ENCODE measurements at regions not wholly inside any gene's neighbourhood (a gene's known extent, or its start where the extent isn't known, plus 50 kb on each side); places are given as distances from the start of the nearest gene placed in this dataset.

DNA sequence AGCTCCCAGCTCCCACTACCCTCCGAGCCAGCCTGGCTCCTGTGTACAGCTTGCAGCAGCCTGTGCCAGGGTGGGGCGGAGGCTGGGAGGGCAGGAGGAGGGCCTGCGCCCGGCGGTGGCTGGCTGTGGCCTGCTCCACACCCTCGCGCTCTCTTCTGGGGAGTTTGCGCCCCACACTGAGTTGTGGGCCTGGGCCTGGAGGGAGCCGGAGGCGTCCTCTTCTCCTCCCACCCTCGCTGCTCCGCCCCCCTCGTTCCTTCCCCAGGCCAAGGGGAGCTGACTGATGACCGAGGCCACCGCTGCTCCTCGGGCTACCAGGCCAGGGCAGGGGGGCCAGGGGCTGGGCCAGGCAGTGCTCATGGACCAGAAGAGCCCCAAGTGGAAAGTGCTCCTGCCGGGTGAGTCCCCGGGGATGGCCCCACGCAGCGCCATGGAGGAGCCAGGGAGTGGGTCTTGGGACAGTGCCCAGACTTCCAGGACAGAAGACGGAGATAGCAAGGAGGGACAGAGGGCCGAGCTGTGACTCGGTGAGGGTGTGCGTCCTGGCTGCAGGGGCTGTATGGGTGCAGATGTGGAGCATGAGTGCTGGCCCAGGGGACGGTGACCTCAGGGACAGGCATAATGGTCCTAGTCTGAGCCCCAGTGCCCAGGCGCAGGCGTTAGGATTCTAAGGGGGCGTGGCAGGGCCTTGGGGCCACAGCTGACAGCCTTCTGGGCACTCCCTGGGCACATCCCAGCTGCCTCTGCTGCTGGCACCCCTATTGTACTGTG is 242.1 kb upstream of the GSE1 start (continued):
- TF ChIP-seq ZNF335 (CRISPR knock-in tag; IDR thresholded peaks at IDR 0.05): no peak
- no peak for TF ChIP-seq NFKB2 (CRISPR knock-in tag; IDR thresholded peaks at IDR 0.05; ENCODE audit: borderline replicate concordance)
- TF ChIP-seq IRX3 (CRISPR knock-in tag; IDR thresholded peaks at IDR 0.05; ENCODE audit: borderline replicate concordance, low read depth): no peak
- TF ChIP-seq, protein P1, sequence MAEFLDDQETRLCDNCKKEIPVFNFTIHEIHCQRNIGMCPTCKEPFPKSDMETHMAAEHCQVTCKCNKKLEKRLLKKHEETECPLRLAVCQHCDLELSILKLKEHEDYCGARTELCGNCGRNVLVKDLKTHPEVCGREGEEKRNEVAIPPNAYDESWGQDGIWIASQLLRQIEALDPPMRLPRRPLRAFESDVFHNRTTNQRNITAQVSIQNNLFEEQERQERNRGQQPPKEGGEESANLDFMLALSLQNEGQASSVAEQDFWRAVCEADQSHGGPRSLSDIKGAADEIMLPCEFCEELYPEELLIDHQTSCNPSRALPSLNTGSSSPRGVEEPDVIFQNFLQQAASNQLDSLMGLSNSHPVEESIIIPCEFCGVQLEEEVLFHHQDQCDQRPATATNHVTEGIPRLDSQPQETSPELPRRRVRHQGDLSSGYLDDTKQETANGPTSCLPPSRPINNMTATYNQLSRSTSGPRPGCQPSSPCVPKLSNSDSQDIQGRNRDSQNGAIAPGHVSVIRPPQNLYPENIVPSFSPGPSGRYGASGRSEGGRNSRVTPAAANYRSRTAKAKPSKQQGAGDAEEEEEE (CRISPR knock-in tag; IDR thresholded peaks at IDR 0.05; ENCODE audit: borderline replicate concordance): no peak
- no peak for TF ChIP-seq MZF1 (CRISPR knock-in tag; IDR thresholded peaks at IDR 0.05; ENCODE audit: borderline replicate concordance)
- TF ChIP-seq MLLT10 (CRISPR knock-in tag; IDR thresholded peaks at IDR 0.05): no peak

DNA sequence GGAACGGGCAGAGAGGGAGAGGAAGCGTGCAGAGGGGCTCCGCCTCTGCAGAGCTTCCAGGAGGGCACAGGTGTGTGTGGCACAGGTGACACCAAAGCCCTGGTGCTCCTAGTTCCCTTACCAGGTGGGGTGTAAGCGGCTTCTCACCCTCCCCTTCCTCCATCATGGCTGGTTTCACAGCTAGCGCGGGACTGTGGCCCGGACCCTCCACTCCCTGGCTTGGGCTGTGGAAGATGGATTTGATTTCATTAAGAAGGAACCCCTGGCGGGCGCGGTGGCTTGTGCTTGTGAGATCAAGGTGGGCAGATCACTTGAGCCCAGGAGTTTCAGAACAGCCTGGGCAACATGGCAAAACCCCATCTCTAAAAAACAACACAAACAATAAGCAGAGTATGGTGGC is 241.2 kb upstream of the GSE1 start:
- POLR2A ChIA-PET: no interaction called here
- Histone ChIP-seq H2AFZ (ENCODE audit: low read length) (no peak overlapping the region), H3K4me1 (ENCODE audit: insufficient read depth, low read length) (no peaks in the 10 kb centered on the region), H3K4me3 (replicated peaks in 1 of 3; ENCODE audit: insufficient read depth in 1 of 3, low read depth in 2 of 3, low read length in 3 of 3) (no peak overlapping the region), H3K27me3 (ENCODE audit: control insufficient read depth in 1 of 2, insufficient read depth in 2 of 2, low read length in 2 of 2) (no peaks in the 10 kb centered on the region; a peak in 1 of 5 replicates), H3K79me2 (ENCODE audit: insufficient read depth, low read length) (no peaks in the 10 kb centered on the region), H3K9me3 (ENCODE audit: low read length) (no peaks in the 10 kb centered on the region), H3K4me2 (ENCODE audit: low read depth, low read length) (no peak overlapping the region), H3K36me3 (replicated peaks in 1 of 2; ENCODE audit: control insufficient read depth in 1 of 2, insufficient read depth in 2 of 2, low read length in 2 of 2) (no peaks in the 10 kb centered on the region), H3K27ac (ENCODE audit: extremely low read length, insufficient read depth, low read length) (no peak overlapping the region), H4K20me1 (ENCODE audit: insufficient read depth, low read length) (no peaks in the 10 kb centered on the region; the same call in 1 of the 2 replicates), H3K9ac (ENCODE audit: insufficient read depth, low read depth, low read length) (no peak overlapping the region)
- BruUV-seq (replicated peaks): no TSS peak
- in situ Hi-C loops (cut with HindIII; ENCODE audit: extremely low pct_ligation_motif_present, low pct_unique_long_range_greater_than_20kb): no loop called here
- intact Hi-C loops (cut with micrococcal nuclease; ENCODE audit: unreplicated experiment): no loop called here
- FAIRE-seq (no peak), DNase-seq (ENCODE audit: low spot score) (no peak), ATAC-seq (no peak)
- 89% methylated on average over 8 of the region's 10 CpGs for WGBS (ENCODE audit: low lambda C conversion rate)
- CTCF ChIA-PET (ENCODE audit: low intra/inter-chr PET ratio, low total read pairs): no interaction called here
- TF ChIP-seq, protein P2, sequence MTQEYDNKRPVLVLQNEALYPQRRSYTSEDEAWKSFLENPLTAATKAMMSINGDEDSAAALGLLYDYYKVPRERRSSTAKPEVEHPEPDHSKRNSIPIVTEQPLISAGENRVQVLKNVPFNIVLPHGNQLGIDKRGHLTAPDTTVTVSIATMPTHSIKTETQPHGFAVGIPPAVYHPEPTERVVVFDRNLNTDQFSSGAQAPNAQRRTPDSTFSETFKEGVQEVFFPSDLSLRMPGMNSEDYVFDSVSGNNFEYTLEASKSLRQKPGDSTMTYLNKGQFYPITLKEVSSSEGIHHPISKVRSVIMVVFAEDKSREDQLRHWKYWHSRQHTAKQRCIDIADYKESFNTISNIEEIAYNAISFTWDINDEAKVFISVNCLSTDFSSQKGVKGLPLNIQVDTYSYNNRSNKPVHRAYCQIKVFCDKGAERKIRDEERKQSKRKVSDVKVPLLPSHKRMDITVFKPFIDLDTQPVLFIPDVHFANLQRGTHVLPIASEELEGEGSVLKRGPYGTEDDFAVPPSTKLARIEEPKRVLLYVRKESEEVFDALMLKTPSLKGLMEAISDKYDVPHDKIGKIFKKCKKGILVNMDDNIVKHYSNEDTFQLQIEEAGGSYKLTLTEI (CRISPR knock-in tag; conservative IDR thresholded peaks at IDR 0.05): no peak
- TF ChIP-seq ZBTB3 (CRISPR knock-in tag; IDR thresholded peaks at IDR 0.05; ENCODE audit: borderline replicate concordance, low read depth): no peak
- TF ChIP-seq FOXM1 (CRISPR knock-in tag; IDR thresholded peaks at IDR 0.05): no peak
- no peak for TF ChIP-seq FOXJ3 (CRISPR knock-in tag; IDR thresholded peaks at IDR 0.05; ENCODE audit: borderline replicate concordance)
- no peak for TF ChIP-seq SIN3A (IDR thresholded peaks at IDR 0.05; ENCODE audit: borderline replicate concordance, low read depth, low read length)
- TF ChIP-seq BRD4 (CRISPR knock-in tag; IDR thresholded peaks at IDR 0.05): no peak
- TF ChIP-seq, protein P3, sequence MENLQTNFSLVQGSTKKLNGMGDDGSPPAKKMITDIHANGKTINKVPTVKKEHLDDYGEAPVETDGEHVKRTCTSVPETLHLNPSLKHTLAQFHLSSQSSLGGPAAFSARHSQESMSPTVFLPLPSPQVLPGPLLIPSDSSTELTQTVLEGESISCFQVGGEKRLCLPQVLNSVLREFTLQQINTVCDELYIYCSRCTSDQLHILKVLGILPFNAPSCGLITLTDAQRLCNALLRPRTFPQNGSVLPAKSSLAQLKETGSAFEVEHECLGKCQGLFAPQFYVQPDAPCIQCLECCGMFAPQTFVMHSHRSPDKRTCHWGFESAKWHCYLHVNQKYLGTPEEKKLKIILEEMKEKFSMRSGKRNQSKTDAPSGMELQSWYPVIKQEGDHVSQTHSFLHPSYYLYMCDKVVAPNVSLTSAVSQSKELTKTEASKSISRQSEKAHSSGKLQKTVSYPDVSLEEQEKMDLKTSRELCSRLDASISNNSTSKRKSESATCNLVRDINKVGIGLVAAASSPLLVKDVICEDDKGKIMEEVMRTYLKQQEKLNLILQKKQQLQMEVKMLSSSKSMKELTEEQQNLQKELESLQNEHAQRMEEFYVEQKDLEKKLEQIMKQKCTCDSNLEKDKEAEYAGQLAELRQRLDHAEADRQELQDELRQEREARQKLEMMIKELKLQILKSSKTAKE (CRISPR knock-in tag; IDR thresholded peaks at IDR 0.05; ENCODE audit: borderline replicate concordance): no peak
- TF ChIP-seq ZMYM2 (CRISPR knock-in tag; IDR thresholded peaks at IDR 0.05): no peak
